A549 (cell line): ENCODE measurements at regions not wholly inside any gene's neighbourhood (a gene's known extent, or its start where the extent isn't known, plus 50 kb on each side); places are given as distances from the start of the nearest gene placed in this dataset.

Experiments
- EHMT2 ChIP-seq: fragments of 200-600 bp; sonication (generic); IDR thresholded peaks from 2 replicates; pipeline ENCODE4 v1.6.1; 2016; ENCODE audit warnings: antibody characterized with exemption, low read depth, mild to moderate bottlenecking, moderate library complexity
- ELK1 ChIP-seq: fragments of 150-350 bp; IDR thresholded peaks from 2 replicates; pipeline ENCODE4 v1.6.1; 2014; ENCODE audit warnings: low read depth, mild to moderate bottlenecking, low read length
- EP300 ChIP-seq, 2 experiments: fragments of >200 bp; sonication (Bioruptor Twin); formaldehyde crosslinking; IDR thresholded peaks; 2 replicates in 1 of 2; 3 replicates in 1 of 2; pipeline ENCODE4 v1.6.1; 2016 to 2017
- MAZ ChIP-seq: fragments of 150-350 bp; IDR thresholded peaks from 2 replicates; pipeline ENCODE4 v1.6.1; 2014; ENCODE audit warnings: antibody characterized with exemption, low read depth, low read length, borderline replicate concordance
- POLR2AphosphoS2 ChIP-seq: conservative IDR thresholded peaks from 2 replicates; pipeline ENCODE4 v1.6.1; 2012; ENCODE audit warnings: low read length, improper control_type of control experiment, inconsistent platforms
- TF ChIP-seq, protein P1 (sequence below): fragments of >200 bp; sonication (Bioruptor Twin); formaldehyde crosslinking; IDR thresholded peaks from 3 replicates; pipeline ENCODE4 v1.5.1; 2016
- TF ChIP-seq, protein P2 (sequence below): fragments of 450-650 bp; IDR thresholded peaks from 2 replicates; pipeline ENCODE4 v1.6.1; 2014; ENCODE audit warnings: antibody characterized with exemption
- TF ChIP-seq, protein P3 (sequence below): fragments of 200-600 bp; sonication (generic); IDR thresholded peaks from 2 replicates; pipeline ENCODE4 v1.6.1; 2016; ENCODE audit warnings: antibody characterized with exemption, mild to moderate bottlenecking, moderate library complexity

DNA sequence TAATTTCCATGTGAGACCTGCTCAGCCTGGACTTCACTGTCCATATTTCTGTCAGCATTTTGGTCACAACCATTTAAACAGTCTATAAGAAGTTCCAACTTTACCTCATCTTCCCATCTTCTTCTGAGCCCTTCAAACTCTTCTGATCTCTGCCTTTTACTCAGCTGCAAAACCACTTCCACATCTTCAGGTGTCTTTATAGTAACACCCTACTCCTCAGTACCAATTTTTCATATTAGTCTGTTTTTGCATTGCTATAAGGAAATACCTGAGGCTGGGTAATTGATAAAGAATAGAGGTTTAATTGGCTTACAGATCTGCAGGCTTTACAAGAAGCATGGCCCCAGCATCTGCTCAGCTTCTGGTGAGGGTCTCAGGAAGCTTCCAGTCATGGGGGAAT is 1648.9 kb upstream of the SLC10A2 start:
- TF ChIP-seq, protein P1, sequence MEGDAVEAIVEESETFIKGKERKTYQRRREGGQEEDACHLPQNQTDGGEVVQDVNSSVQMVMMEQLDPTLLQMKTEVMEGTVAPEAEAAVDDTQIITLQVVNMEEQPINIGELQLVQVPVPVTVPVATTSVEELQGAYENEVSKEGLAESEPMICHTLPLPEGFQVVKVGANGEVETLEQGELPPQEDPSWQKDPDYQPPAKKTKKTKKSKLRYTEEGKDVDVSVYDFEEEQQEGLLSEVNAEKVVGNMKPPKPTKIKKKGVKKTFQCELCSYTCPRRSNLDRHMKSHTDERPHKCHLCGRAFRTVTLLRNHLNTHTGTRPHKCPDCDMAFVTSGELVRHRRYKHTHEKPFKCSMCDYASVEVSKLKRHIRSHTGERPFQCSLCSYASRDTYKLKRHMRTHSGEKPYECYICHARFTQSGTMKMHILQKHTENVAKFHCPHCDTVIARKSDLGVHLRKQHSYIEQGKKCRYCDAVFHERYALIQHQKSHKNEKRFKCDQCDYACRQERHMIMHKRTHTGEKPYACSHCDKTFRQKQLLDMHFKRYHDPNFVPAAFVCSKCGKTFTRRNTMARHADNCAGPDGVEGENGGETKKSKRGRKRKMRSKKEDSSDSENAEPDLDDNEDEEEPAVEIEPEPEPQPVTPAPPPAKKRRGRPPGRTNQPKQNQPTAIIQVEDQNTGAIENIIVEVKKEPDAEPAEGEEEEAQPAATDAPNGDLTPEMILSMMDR = no peak
- no peak for TF ChIP-seq EP300 (IDR thresholded peaks at IDR 0.05)
- TF ChIP-seq EHMT2 = no peak
- TF ChIP-seq, protein P2, sequence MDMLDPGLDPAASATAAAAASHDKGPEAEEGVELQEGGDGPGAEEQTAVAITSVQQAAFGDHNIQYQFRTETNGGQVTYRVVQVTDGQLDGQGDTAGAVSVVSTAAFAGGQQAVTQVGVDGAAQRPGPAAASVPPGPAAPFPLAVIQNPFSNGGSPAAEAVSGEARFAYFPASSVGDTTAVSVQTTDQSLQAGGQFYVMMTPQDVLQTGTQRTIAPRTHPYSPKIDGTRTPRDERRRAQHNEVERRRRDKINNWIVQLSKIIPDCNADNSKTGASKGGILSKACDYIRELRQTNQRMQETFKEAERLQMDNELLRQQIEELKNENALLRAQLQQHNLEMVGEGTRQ = no peak
- TF ChIP-seq POLR2AphosphoS2 = no peak
- no peak for TF ChIP-seq MAZ
- TF ChIP-seq ELK1 = no peak
- TF ChIP-seq, protein P3, sequence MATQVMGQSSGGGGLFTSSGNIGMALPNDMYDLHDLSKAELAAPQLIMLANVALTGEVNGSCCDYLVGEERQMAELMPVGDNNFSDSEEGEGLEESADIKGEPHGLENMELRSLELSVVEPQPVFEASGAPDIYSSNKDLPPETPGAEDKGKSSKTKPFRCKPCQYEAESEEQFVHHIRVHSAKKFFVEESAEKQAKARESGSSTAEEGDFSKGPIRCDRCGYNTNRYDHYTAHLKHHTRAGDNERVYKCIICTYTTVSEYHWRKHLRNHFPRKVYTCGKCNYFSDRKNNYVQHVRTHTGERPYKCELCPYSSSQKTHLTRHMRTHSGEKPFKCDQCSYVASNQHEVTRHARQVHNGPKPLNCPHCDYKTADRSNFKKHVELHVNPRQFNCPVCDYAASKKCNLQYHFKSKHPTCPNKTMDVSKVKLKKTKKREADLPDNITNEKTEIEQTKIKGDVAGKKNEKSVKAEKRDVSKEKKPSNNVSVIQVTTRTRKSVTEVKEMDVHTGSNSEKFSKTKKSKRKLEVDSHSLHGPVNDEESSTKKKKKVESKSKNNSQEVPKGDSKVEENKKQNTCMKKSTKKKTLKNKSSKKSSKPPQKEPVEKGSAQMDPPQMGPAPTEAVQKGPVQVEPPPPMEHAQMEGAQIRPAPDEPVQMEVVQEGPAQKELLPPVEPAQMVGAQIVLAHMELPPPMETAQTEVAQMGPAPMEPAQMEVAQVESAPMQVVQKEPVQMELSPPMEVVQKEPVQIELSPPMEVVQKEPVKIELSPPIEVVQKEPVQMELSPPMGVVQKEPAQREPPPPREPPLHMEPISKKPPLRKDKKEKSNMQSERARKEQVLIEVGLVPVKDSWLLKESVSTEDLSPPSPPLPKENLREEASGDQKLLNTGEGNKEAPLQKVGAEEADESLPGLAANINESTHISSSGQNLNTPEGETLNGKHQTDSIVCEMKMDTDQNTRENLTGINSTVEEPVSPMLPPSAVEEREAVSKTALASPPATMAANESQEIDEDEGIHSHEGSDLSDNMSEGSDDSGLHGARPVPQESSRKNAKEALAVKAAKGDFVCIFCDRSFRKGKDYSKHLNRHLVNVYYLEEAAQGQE = no peak
